BLaER1 (cell line): ENCODE measurements at regions not wholly inside any gene's neighbourhood (a gene's known extent, or its start where the extent isn't known, plus 50 kb on each side); places are given as distances from the start of the nearest gene placed in this dataset.

ENCODE experiments used
- H3K27ac ChIP-seq: shearing (Covaris generic); formaldehyde crosslinking; 2 replicates; pipeline ENCODE4 v1.8.1; 2022
- H3K27me3 ChIP-seq: shearing (Covaris generic); formaldehyde crosslinking; 2 replicates; pipeline ENCODE4 v1.8.1; 2022
- H3K36me3 ChIP-seq: shearing (Covaris generic); formaldehyde crosslinking; 2 replicates; pipeline ENCODE4 v1.8.1; 2022
- H3K4me1 ChIP-seq: shearing (Covaris generic); formaldehyde crosslinking; 2 replicates; pipeline ENCODE4 v1.8.1; 2022
- H3K4me2 ChIP-seq: shearing (Covaris generic); formaldehyde crosslinking; 2 replicates; pipeline ENCODE4 v1.8.1; 2022
- H3K4me3 ChIP-seq: shearing (Covaris generic); formaldehyde crosslinking; 2 replicates; pipeline ENCODE4 v1.8.1; 2022
- H3K9ac ChIP-seq: shearing (Covaris generic); formaldehyde crosslinking; 2 replicates; pipeline ENCODE4 v1.8.1; 2022
- H3K9me3 ChIP-seq: shearing (Covaris generic); formaldehyde crosslinking; 2 replicates; pipeline ENCODE4 v1.8.1; 2022
- H4K20me1 ChIP-seq: shearing (Covaris generic); formaldehyde crosslinking; 2 replicates; pipeline ENCODE4 v1.8.1; 2022
- Cebpa-rat ChIP-seq: shearing (Covaris generic); IDR thresholded peaks from 2 replicates; pipeline ENCODE4 v1.8.1; 2022

DNA sequence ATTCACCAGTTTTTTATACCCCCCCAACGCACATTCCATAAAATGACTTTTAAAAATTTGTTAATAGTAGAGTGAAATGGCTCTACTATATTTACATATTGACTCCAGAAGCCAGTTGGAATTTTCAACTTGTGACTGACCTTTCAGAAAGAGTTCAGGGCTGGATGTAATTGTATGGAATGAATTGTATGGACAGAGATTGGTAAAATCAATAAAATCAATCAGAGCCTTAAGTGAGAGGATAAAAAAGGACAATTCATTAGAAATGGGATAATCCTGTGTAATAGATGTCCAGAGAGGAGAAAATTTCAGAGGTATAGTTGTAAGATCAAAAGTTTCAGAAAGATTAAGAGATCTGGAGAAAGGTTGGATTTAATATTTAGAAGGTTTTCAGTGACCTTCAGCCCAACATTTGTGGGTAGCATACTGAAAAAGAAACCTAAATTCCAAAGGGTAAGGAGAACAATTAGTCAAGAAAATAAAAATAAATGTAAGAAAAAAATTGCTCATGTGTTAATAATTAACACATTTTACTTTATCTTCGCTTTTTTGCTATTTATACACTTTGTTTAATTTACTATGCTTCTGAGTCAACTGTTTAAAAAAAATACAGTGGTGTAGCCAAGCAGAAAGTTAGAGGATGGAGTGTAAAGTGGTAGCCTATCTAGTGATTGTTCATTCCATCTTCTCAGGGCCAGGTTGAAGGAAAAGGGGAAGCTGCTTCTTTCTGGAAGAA lies 385.4 kb upstream of the TMEFF2 start:
- Histone ChIP-seq H3K4me2 (no peak overlapping the region), H3K9ac (no peak overlapping the region), H3K36me3 (no peaks in the 10 kb centered on the region), H3K9me3 (no peaks in the 10 kb centered on the region), H3K4me1 (no peaks in the 10 kb centered on the region), H3K27ac (no peak overlapping the region), H3K27me3 (no peaks in the 10 kb centered on the region), H3K4me3 (no peak overlapping the region), H4K20me1 (no peaks in the 10 kb centered on the region)
- no peak for TF ChIP-seq Cebpa-rat

DNA sequence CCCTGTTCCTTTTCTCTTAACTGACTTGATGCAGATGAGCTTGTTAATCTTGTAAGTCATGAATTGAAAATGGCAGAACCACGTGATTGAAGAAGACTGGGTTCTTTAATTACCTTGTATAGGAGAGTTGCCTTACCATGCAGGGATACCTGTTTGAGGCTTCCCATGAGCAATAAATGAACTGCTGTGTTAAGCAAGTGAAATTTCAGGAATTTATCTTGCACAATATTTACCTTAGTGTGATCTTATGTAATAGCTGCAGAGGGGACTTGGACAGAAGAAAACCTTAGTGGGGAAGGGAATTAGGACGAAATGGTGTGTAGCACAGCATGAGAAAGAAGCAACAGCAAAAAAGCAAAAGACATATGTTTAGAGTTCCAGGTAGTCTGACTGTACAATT lies 384.0 kb upstream of the TMEFF2 start:
- TF ChIP-seq Cebpa-rat = no peak
- Histone ChIP-seq H3K4me3 (no peak overlapping the region), H3K27ac (no peak overlapping the region), H4K20me1 (no peaks in the 10 kb centered on the region), H3K9me3 (no peaks in the 10 kb centered on the region), H3K27me3 (no peaks in the 10 kb centered on the region), H3K9ac (no peak overlapping the region), H3K4me2 (no peak overlapping the region), H3K36me3 (no peaks in the 10 kb centered on the region), H3K4me1 (no peaks in the 10 kb centered on the region)

DNA sequence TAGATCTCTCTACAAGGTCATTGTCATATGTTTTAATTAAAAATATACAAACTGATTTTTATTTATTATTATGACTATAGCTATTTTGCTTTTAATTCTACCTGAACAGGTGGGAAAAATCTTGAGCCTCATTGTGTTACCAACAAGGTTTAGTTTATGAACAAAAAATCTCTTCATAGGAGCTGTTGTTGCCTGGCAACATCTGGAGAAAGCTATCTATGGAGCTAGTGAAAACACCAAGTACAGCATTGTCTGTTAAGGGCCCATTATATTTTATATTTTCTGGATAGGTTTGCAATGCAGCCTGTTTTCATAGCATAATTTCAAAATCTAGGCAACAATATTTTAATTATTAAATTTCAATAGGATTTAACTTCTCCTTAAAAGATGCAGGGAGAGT lies 383.0 kb upstream of the TMEFF2 start:
- H3K27me3 ChIP-seq = no peaks in the 10 kb centered on the region
- H3K4me3 ChIP-seq = no peak overlapping the region
- H3K36me3 ChIP-seq = no peaks in the 10 kb centered on the region
- no peak overlapping the region for H3K9ac ChIP-seq
- no peaks in the 10 kb centered on the region for H3K4me1 ChIP-seq
- no peak overlapping the region for H3K4me2 ChIP-seq
- no peaks in the 10 kb centered on the region for H3K9me3 ChIP-seq
- no peaks in the 10 kb centered on the region for H4K20me1 ChIP-seq
- no peak overlapping the region for H3K27ac ChIP-seq
- no peak for TF ChIP-seq Cebpa-rat

DNA sequence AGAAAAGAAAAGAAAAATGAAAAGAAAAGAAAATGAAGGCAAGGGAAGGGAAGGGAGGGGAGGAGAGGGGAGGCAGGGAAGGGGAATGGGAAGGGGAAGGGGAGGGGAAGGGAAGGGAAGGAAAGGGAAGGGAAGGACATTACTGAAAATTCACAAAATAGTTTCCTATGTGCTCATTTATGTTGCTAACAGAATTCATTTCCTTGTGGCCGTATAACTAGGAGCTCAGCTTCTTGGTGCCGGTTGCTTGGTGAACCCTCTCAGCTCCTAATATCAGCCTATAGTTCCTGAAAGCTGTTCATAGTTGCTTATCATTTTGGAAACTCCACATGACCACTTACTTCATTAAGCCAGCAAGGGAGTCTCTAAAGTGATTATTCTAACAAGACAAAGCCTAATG lies 379.8 kb upstream of the TMEFF2 start:
- Histone ChIP-seq H3K4me3 (no peak overlapping the region), H3K4me1 (no peaks in the 10 kb centered on the region), H3K27me3 (no peaks in the 10 kb centered on the region), H3K9me3 (no peaks in the 10 kb centered on the region), H3K27ac (no peak overlapping the region), H3K4me2 (no peak overlapping the region), H3K36me3 (no peaks in the 10 kb centered on the region), H3K9ac (no peak overlapping the region), H4K20me1 (no peaks in the 10 kb centered on the region)
- no peak for TF ChIP-seq Cebpa-rat

DNA sequence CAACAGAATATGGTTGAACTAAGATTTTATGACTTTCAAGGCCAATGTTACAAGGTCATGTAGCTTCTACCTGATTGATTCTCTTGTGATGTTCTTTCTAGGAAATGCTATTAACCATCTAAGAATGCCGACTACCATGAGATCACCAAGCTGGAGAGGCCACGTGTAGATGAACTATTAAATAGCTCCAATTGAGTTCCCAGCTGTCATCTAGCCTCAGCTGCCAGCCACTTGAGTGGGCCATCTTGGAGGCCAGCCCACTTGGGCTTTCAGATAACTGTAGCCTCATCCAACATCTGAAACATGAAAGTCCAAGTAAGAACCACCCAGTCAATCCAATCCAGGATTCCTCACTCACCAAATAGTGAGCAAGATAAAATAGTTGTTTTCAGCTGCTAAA lies 376.9 kb upstream of the TMEFF2 start:
- H4K20me1 ChIP-seq = no peaks in the 10 kb centered on the region
- no peak overlapping the region for H3K4me3 ChIP-seq
- no peaks in the 10 kb centered on the region for H3K36me3 ChIP-seq
- no peaks in the 10 kb centered on the region for H3K4me1 ChIP-seq
- H3K9ac ChIP-seq = no peak overlapping the region
- no peaks in the 10 kb centered on the region for H3K27me3 ChIP-seq
- no peak for TF ChIP-seq Cebpa-rat
- H3K4me2 ChIP-seq = no peak overlapping the region
- no peak overlapping the region for H3K27ac ChIP-seq
- H3K9me3 ChIP-seq = no peaks in the 10 kb centered on the region

DNA sequence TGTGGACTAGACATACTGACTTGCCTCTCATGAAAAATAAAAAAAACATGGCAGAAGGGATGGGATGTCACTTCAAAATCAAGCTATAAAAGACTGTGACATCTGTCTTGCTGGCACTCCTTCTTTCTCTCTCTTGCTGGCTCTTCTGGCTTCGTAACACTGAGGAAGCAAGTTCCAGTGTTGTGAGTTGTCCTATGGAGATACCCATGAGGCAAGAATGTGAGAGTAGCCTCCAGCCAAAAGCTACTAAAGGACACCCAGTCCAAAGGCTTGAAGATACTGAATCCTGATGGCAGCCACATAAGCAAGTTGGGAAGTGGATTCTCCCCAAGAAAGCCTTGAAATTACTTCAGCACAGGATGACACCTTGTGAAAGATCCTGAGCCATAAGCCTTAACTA lies 376.1 kb upstream of the TMEFF2 start:
- Histone ChIP-seq H3K9ac (no peak overlapping the region), H3K9me3 (no peaks in the 10 kb centered on the region), H3K27ac (no peak overlapping the region), H3K4me2 (no peak overlapping the region), H3K27me3 (no peaks in the 10 kb centered on the region), H3K4me3 (no peak overlapping the region), H4K20me1 (no peaks in the 10 kb centered on the region), H3K36me3 (no peaks in the 10 kb centered on the region), H3K4me1 (no peaks in the 10 kb centered on the region)
- TF ChIP-seq Cebpa-rat = no peak

DNA sequence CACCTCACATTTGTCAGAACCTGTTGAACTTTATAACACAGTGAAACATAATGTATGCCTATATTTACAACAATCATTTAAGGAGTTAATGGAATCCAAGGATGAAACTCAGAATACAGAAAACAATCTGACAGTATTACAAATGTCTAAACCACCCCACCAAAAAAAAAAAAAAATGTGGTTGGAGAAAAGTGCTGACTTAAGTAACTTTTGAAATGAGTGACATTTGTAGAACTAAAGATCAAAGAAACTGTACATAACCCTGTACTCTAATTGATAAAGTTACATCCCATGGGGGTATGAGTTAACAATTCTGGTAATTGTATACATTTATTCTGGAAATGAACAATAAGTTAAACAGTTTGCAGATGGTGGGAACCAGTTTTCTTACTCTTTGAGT lies 372.1 kb upstream of the TMEFF2 start:
- no peaks in the 10 kb centered on the region for H3K36me3 ChIP-seq

DNA sequence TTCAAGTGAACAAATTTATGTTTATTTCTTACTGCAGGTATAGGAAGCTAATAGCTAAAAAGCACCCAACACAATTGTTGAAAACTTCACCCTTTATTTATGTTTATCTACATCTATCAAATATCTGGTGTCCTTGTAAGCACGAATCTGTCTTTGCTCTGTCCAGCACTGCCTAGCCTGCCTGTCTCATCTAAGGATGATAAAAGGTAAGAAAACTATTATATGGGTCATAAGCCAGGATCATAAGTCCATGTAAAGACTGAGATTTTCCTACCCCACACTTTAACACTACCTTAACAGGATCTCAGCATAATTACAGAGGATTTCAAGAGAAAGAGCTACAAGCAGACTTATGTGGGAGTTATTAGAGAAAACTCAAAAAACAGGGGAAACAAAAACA lies 365.6 kb upstream of the TMEFF2 start:
- no peak for TF ChIP-seq Cebpa-rat
- Histone ChIP-seq H3K9me3 (no peaks in the 10 kb centered on the region), H3K4me1 (no peaks in the 10 kb centered on the region), H3K4me3 (no peak overlapping the region), H3K27me3 (no peaks in the 10 kb centered on the region), H3K36me3 (no peaks in the 10 kb centered on the region), H4K20me1 (no peaks in the 10 kb centered on the region), H3K27ac (no peak overlapping the region), H3K9ac (no peak overlapping the region), H3K4me2 (no peak overlapping the region)

More for the DNA sequence above, 372.1 kb upstream of the TMEFF2 start:
- no peak for TF ChIP-seq Cebpa-rat
- H3K4me2 ChIP-seq = no peak overlapping the region
- no peak overlapping the region for H3K4me3 ChIP-seq
- H3K27ac ChIP-seq = no peak overlapping the region
- H3K27me3 ChIP-seq = no peaks in the 10 kb centered on the region
- no peaks in the 10 kb centered on the region for H3K9me3 ChIP-seq
- H3K4me1 ChIP-seq = no peaks in the 10 kb centered on the region
- H4K20me1 ChIP-seq = no peaks in the 10 kb centered on the region
- H3K9ac ChIP-seq = no peak overlapping the region

DNA sequence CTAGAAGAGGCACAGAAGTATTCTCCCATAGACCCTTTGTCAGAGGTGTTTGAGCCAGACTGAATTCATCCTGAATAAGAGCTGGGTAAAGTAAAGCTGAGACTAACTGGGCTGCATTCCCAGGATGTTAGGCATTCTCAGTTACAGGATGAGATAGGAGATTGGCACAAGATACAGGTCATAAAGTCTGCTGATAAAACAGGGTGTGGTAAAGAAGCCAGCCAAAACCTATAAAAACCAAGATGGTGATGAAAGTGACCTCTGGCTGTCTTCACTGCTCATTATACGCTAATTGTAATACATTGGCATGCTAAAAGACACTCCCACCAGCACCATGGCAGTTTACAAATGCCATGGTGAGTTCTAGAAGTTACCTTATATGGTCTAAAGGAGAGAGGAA lies 364.9 kb upstream of the TMEFF2 start:
- Histone ChIP-seq H3K9me3 (no peaks in the 10 kb centered on the region), H3K27me3 (no peaks in the 10 kb centered on the region), H3K27ac (no peak overlapping the region), H3K4me3 (no peak overlapping the region), H3K9ac (no peak overlapping the region), H4K20me1 (no peaks in the 10 kb centered on the region), H3K36me3 (no peaks in the 10 kb centered on the region), H3K4me2 (no peak overlapping the region), H3K4me1 (no peaks in the 10 kb centered on the region)
- TF ChIP-seq Cebpa-rat = no peak

DNA sequence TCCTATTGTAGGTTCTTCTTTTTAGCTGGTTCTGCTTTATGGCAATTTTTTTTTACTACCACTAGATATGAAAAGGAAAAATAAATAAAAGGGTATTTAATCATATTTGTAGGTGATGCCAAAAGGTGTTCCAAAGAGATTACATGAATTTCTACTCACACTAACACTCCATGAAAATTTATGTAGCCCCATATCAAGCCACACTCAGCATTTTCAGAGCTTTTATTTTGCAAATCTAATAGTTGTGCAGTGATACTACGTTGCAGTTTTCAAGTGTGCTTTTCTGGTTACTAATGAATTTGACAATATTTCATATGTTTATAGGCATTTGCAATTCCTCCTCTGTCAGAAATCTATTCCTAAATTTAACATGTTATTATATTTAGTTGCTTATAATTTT lies 363.9 kb upstream of the TMEFF2 start:
- Histone ChIP-seq H3K36me3 (no peaks in the 10 kb centered on the region), H3K4me2 (no peak overlapping the region), H3K9me3 (no peaks in the 10 kb centered on the region), H3K27ac (no peak overlapping the region), H3K9ac (no peak overlapping the region), H4K20me1 (no peaks in the 10 kb centered on the region), H3K27me3 (no peaks in the 10 kb centered on the region), H3K4me1 (no peaks in the 10 kb centered on the region), H3K4me3 (no peak overlapping the region)
- no peak for TF ChIP-seq Cebpa-rat

DNA sequence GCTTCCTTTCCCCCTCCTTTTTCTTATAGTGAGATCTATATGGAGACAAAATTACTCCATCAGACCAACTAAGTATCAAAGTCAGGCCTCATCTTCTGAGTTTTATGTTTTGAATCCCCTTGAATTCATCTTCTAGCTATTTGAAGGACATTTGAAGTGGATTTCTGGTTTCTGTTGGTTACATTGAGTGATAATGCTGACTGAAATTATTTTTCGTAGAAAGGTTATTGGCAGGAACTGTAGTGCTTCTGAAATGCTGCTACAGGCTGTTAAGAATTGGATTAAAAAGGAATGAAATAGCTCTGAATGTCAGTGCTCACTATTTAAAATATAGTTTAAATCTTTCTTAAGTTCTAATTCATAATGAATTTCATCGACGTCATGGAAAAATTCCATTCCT lies 361.0 kb upstream of the TMEFF2 start:
- Histone ChIP-seq H3K27me3 (no peaks in the 10 kb centered on the region), H3K4me3 (no peak overlapping the region), H3K9me3 (no peaks in the 10 kb centered on the region), H3K27ac (no peak overlapping the region), H3K36me3 (no peaks in the 10 kb centered on the region), H4K20me1 (no peaks in the 10 kb centered on the region), H3K4me1 (no peaks in the 10 kb centered on the region), H3K9ac (no peak overlapping the region), H3K4me2 (no peak overlapping the region)
- TF ChIP-seq Cebpa-rat = no peak
